ENCODE measurements at regions not wholly inside any gene's neighbourhood (a gene's known extent, or its start where the extent isn't known, plus 50 kb on each side); places are given as distances from the start of the nearest gene placed in this dataset.

DNA sequence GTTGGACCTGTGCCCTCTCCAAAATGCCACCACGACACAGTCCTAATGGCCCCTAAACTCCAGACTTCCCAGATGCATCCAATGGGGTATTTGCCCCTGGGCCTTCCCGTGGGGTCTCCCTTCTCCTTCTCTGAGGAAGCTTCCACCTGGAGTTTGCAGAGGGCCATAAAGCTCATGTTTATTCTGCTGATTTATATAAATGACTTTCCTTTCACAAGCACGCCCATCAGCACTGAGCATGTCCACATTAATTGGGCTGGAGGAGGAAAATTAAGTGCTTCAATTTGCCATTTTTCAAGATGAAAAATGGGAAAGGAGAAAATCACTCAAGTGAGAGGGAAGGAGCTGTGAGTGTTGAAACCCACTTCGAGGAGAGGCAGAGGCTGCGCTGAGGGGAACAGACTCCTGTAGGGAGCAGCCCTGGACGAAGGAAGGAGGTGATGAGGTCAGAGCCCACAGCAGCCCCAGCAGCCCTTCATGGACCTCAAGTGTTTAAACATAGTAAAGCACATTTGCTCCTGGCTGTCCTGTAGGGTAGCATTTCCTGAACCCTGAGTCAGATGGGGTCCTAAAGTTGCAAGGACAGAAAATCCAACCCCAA, 434.9 kb upstream of the SULF2 start:
- Histone ChIP-seq H3K36me3 (ENCODE audit: insufficient read depth, low read length) (no peaks in the 10 kb centered on the region), H4K20me1 (ENCODE audit: insufficient read depth, low read length, poor library complexity, severe bottlenecking) (no peaks in the 10 kb centered on the region), H3K4me1 (ENCODE audit: insufficient read depth, low read length, poor library complexity, severe bottlenecking) (no peaks in the 10 kb centered on the region), H2AFZ (ENCODE audit: low read length) (no peak overlapping the region), H3K9ac (ENCODE audit: low read depth, low read length, poor library complexity, severe bottlenecking) (no peak overlapping the region), H3K4me3 (ENCODE audit: low read length, poor library complexity, severe bottlenecking) (no peak overlapping the region), H3K27me3 (ENCODE audit: insufficient read depth, low read length, poor library complexity, severe bottlenecking) (no peaks in the 10 kb centered on the region), H3K9me3 (ENCODE audit: insufficient read depth, low read depth, low read length) (0 out of 2 replicates have a peak, but pooled peaks cover under 1% of the 10 kb centered on the region), H3K4me2 (ENCODE audit: low read depth, low read length, poor library complexity, severe bottlenecking) (no peak overlapping the region), H3K9me2 (replicated peaks; ENCODE audit: low read depth, low read length) (no peaks in the 10 kb centered on the region), H3F3A (ENCODE audit: low read depth) (no peaks in the 10 kb centered on the region), H3K79me2 (ENCODE audit: insufficient read depth, low read length) (no peaks in the 10 kb centered on the region)
- no peak for TF ChIP-seq EZH2phosphoT487 (IDR thresholded peaks at IDR 0.05; ENCODE audit: borderline replicate concordance)
- no peak for TF ChIP-seq CTCF (conservative IDR thresholded peaks at IDR 0.05; ENCODE audit: low read length)

- H3F3A ChIP-seq (ENCODE audit: low read depth) = no peaks in the 10 kb centered on the region
- H3K27me3 ChIP-seq (ENCODE audit: insufficient read depth, low read length, poor library complexity, severe bottlenecking) = no peaks in the 10 kb centered on the region
Observed at GRCh38 chr20:48219306-48219705, 434.0 kb upstream of the SULF2 start.

DNA sequence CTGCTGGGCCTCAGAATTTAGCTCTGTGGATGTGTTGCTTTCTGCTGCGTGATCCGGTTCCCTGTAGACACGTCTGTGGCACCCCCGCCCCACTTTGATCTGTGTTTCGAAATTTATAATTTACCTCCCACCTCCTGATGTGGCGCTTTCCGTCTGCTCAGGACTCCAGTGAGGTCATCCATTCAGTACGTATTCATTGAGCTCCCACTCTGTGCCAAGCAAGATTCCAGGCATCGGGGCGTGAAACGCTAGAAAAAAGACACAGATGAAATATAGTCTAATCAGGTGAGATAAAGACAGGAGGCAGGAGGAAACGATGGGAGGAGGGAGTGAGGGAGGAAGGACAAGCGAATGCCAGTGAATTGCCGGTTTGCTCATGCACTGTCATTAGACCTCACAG, 431.9 kb upstream of the SULF2 start:
- Histone ChIP-seq H4K20me1 (ENCODE audit: insufficient read depth, low read length, poor library complexity, severe bottlenecking) (no peaks in the 10 kb centered on the region), H3K9ac (ENCODE audit: low read depth, low read length, poor library complexity, severe bottlenecking) (no peak overlapping the region), H3K27me3 (ENCODE audit: insufficient read depth, low read length, poor library complexity, severe bottlenecking) (no peaks in the 10 kb centered on the region), H3K9me2 (replicated peaks; ENCODE audit: low read depth, low read length) (no peaks in the 10 kb centered on the region), H3K4me2 (ENCODE audit: low read depth, low read length, poor library complexity, severe bottlenecking) (no peak overlapping the region), H3K9me3 (ENCODE audit: insufficient read depth, low read depth, low read length) (no peaks in the 10 kb centered on the region), H3F3A (ENCODE audit: low read depth) (no peaks in the 10 kb centered on the region), H3K36me3 (ENCODE audit: insufficient read depth, low read length) (no peaks in the 10 kb centered on the region), H3K4me1 (ENCODE audit: insufficient read depth, low read length, poor library complexity, severe bottlenecking) (no peaks in the 10 kb centered on the region), H3K4me3 (ENCODE audit: low read length, poor library complexity, severe bottlenecking) (no peak overlapping the region), H2AFZ (ENCODE audit: low read length) (no peak overlapping the region), H3K79me2 (ENCODE audit: insufficient read depth, low read length) (no peaks in the 10 kb centered on the region)
- TF ChIP-seq CTCF (conservative IDR thresholded peaks at IDR 0.05; ENCODE audit: low read length) = no peak
- no peak for TF ChIP-seq EZH2phosphoT487 (IDR thresholded peaks at IDR 0.05; ENCODE audit: borderline replicate concordance)

More at GRCh38 chr20:48219306-48219705, 434.0 kb upstream of the SULF2 start:
- Histone ChIP-seq H3K9ac (ENCODE audit: low read depth, low read length, poor library complexity, severe bottlenecking) (no peak overlapping the region), H4K20me1 (ENCODE audit: insufficient read depth, low read length, poor library complexity, severe bottlenecking) (no peaks in the 10 kb centered on the region), H3K9me3 (ENCODE audit: insufficient read depth, low read depth, low read length) (no peaks in the 10 kb centered on the region), H3K4me1 (ENCODE audit: insufficient read depth, low read length, poor library complexity, severe bottlenecking) (no peaks in the 10 kb centered on the region), H3K9me2 (replicated peaks; ENCODE audit: low read depth, low read length) (no peaks in the 10 kb centered on the region), H3K4me2 (ENCODE audit: low read depth, low read length, poor library complexity, severe bottlenecking) (no peak overlapping the region), H3K36me3 (ENCODE audit: insufficient read depth, low read length) (no peaks in the 10 kb centered on the region), H3K79me2 (ENCODE audit: insufficient read depth, low read length) (no peaks in the 10 kb centered on the region), H3K4me3 (ENCODE audit: low read length, poor library complexity, severe bottlenecking) (no peak overlapping the region), H2AFZ (ENCODE audit: low read length) (no peak overlapping the region)
- TF ChIP-seq CTCF (conservative IDR thresholded peaks at IDR 0.05; ENCODE audit: low read length) (no peak), EZH2phosphoT487 (IDR thresholded peaks at IDR 0.05; ENCODE audit: borderline replicate concordance) (no peak)
